Epithelial cell of proximal tubule (primary cell): ENCODE measurements at regions not wholly inside any gene's neighbourhood (a gene's known extent, or its start where the extent isn't known, plus 50 kb on each side); places are given as distances from the start of the nearest gene placed in this dataset.

Source experiments
- DNase-seq: peaks from one replicate; pipeline ENCODE4 v3.0.0-alpha.2; 2011; ENCODE audit warnings: low read depth
- H3K4me3 ChIP-seq: 2 replicates; pipeline ENCODE4 v1.5.1; 2011; ENCODE audit warnings: low read depth, mild to moderate bottlenecking, low read length
- TF ChIP-seq, protein P1 (sequence below): conservative IDR thresholded peaks from 2 replicates; pipeline ENCODE4 v1.5.1; 2012; ENCODE audit warnings: low read depth, mild to moderate bottlenecking, low read length

DNA sequence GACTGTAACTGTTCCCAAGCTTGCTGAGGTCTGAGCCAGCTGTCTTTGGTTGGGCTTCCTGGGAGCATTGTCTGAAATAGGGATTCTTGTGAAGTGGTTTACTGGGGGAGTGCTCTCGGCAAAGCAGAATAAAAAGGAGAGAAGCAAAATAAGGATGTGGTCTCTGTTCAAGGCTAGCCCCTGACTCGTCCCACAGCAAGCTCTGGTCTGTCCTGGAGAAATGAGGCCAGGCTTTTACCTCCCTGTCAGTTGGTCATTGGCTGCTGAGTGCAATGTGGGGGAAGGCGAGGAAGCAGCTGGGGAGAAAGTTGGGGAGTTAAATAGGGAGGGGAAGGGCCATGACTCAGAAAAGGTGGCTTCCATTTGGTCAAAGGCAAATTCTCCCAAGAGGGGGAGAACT is 303.9 kb upstream of the DUSP10 start:
- DNase-seq: no peak
- TF ChIP-seq, protein P1, sequence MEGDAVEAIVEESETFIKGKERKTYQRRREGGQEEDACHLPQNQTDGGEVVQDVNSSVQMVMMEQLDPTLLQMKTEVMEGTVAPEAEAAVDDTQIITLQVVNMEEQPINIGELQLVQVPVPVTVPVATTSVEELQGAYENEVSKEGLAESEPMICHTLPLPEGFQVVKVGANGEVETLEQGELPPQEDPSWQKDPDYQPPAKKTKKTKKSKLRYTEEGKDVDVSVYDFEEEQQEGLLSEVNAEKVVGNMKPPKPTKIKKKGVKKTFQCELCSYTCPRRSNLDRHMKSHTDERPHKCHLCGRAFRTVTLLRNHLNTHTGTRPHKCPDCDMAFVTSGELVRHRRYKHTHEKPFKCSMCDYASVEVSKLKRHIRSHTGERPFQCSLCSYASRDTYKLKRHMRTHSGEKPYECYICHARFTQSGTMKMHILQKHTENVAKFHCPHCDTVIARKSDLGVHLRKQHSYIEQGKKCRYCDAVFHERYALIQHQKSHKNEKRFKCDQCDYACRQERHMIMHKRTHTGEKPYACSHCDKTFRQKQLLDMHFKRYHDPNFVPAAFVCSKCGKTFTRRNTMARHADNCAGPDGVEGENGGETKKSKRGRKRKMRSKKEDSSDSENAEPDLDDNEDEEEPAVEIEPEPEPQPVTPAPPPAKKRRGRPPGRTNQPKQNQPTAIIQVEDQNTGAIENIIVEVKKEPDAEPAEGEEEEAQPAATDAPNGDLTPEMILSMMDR: no peak

DNA sequence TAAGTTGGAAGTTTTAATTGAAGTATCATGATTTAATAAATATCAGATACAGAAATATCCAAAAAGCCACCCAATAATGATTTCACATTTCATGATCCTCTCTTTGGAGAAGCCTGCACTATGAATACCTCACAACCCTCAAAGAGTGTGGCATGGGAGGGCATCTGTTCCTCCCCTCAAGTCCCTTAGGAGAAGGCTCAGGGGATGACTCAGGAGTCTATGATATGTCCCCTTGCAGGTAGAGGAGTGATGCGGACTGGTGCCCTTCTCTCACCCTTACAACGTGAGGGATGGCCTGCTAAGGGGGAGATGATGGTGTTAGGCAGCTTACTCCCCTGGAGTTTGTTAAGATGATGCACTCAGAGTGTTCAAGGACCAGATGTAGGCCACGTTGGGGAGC is 303.3 kb upstream of the DUSP10 start:
- TF ChIP-seq, protein P1: no peak
- no peak for DNase-seq
- H3K4me3 ChIP-seq: no peak overlapping the region

More for the DNA sequence above, 303.9 kb upstream of the DUSP10 start:
- no peak overlapping the region for H3K4me3 ChIP-seq

DNA sequence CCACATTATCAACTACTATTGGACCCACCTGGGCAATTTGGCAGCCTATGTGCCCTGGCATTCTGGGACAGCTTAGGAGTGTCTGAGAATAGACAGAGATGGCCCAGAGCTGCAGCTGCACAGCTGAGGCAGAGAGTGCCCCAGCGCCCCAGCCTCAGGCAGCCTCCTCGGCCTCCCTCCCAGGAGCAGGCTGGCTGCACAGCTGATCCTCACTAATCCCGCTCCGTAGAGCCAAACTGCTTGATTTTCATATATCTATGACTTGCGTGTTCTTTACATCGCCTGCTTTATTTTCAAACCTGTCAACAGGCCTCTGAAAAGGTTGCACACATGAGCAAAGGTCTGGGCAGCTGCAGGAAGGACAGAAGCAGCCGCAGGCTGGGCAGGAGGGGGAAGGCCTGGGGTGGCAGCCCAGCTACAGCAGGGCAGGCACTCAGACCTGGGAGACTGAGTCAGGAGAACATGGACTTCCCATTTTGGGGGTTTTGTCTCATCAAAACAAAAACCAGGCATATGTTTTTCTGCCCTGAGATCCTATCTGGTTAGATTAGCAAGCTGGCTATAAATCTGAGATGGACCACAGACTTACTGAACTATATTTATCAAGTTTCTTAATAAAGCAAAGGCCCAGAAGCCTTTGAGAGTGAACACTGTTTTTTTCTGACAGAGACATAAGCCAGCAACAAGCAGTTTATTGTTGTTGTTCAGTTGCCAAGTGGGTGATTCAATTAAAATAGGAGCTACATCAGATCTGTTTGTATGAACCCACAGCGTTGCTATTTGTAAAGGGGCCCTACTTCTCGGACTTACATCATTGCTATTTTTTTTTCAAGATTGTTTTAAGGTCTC is 301.8 kb upstream of the DUSP10 start:
- DNase-seq: no peak
- TF ChIP-seq, protein P1: no peak
- no peak overlapping the region for H3K4me3 ChIP-seq

DNA sequence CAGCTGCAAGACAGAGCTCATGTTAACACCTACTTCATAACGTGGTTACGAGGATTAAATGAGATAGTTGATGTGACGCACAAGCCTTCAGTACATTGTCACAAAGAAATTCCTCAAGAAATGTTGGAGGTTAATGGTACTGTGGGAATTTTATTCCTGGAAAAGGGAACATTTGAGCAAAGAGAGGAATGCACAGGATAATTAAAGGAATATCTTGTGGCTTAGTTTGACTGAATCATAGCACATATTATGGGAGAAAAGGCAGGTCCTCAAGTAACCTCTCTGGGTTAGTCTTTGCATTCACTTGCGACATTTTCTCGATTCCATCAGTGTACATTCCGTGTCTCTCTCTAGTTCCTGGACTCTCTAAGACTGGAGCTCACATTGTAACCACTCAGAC is 300.2 kb upstream of the DUSP10 start:
- no peak overlapping the region for H3K4me3 ChIP-seq
- TF ChIP-seq, protein P1: no peak
- DNase-seq: no peak

DNA sequence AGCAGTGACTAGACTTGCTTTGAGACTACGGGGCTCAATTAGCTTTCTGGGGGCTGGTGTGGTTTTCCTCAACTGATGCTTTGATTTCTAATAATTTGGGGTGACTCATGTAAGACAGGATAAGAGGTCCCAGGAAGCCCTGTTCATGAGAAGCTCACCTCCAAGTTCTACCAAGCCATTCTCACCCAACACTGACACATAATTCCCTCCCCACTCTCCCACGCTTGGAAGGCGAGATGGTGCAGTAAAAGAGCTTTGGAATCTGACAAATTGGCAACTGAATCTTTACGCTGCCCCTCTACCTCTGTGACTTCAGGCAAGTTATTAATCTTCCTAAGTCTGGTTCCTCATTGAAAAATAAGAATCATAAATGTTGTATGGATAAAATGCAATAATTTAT is 299.1 kb upstream of the DUSP10 start:
- no peak overlapping the region for H3K4me3 ChIP-seq
- TF ChIP-seq, protein P1: no peak
- DNase-seq: no peak

DNA sequence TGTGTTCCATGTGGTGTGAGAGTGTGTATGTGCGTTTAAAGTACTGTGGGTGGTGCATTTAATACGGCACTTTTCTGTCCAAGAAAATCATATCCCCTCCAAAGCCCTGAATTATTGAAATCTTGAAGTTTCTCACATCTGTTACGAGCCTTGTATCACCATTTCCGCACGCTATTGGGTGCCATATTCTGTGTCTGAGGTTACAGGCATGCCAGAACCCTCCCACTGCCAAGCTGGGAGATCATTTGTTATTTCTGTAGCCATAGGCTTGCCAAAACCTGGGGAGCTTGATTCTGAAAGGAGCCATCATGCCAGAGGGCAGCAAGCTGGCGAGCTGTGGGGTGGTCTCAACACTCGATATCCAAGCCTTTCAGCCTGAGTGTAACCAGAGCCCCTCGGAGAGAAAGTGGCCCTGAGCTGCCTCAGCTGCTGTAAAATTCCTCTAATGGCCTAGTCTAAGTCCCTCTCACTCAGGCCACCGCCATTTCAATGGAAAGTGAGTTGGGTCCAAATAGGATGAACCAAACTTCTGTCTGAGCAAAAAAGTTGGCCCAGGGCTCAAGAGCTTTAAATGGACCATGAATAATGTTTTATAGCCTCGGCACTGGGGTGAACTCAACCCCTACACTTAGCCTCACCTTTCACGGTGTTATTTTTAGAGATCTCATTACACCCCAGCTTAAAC is 298.4 kb upstream of the DUSP10 start:
- H3K4me3 ChIP-seq: no peak overlapping the region
- TF ChIP-seq, protein P1: no peak
- no peak for DNase-seq
